ENCODE measurements at regions not wholly inside any gene's neighbourhood (a gene's known extent, or its start where the extent isn't known, plus 50 kb on each side); places are given as distances from the start of the nearest gene placed in this dataset.

GRCh38 chr13:83577183-83577582, 305.1 kb downstream of the SLITRK1 start:
- no peak for DNase-seq

DNA sequence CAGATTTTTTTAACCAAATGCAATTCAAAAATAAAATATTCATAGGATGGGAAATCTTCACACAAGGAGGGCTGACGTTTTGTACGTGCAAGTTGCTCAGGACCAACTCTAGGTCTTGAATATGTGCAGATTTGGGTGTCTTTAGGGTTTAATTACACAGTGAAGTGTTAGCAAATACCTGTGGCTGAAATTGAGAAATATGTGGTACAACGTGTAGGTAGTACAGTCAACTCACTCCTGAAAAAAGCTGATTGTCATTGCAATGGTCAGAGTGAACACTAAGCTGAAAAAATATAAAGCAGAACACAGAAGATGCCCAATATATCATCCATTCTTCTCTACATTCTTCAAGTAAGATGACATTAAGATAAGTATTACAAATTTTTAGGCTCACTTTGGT, 314.3 kb downstream of the SLITRK1 start:
- no peak for DNase-seq

GRCh38 chr13:83563499-83563898, 318.8 kb downstream of the SLITRK1 start:
- DNase-seq, result no peak

GRCh38 chr13:83557845-83558244, 324.4 kb downstream of the SLITRK1 start:
- no peak for DNase-seq

GRCh38 chr13:83549671-83550070, 332.6 kb downstream of the SLITRK1 start:
- no peak for DNase-seq

- DNase-seq, result no peak
These were observed 335.2 kb downstream of the SLITRK1 start for GRCh38 chr13:83547043-83547442.

DNA sequence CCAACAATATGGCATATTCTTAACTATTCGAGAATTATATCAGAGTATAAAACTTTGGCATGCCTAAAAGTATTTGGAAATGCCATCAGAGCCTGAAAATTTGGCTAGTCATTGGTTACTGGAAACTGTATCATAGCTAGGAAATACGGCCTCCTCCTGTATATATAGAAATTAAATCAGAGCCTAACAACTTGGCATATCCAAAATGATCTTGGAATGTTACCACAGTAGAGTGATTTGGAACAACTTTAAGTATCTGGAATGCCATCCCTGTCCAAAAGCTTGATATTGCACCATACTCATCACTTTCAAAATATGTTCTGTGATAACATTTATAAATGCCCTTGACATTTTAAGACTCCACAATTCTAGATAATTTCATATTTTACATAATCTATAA, 335.8 kb downstream of the SLITRK1 start:
- no peak for DNase-seq

DNA sequence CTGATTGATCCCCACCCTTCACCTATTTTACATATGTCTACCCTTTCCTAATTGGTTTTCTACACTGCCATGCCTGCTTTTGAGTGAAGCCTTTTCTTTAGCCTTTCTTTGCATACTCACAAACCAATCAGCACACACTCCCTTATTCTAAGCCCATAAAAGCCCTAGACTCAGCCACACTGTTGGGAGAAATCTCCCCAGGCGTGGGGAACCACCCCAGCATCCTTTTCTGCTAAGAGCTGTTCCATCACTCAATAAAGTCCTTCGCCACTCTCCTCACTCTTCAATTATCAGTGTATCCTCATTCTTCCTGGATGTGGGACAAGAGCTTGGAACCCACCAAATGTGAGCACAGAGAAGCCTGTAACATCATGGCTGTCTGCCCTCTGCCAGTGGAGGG, 343.6 kb downstream of the SLITRK1 start:
- DNase-seq, result no peak

DNA sequence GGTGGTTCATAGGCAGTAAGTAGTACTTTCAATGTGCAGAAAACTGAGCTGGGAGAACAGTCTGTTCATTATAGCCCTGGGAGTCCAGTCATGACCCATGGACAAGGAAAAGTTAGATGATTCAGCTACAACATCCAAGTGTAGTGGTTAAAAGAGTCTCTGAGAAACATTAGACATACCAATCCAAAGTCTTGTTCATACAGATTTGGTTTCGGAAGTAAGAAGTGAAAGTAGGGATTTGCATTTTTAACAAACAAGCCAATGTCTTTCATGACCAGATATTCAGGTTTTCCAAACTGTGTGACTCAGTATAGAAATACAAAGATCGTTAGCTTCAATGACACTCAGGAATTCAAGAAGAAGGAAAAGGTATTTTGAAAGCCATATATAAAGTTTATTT, 345.3 kb downstream of the SLITRK1 start:
- DNase-seq, result no peak

GRCh38 chr13:83536153-83536552, 346.1 kb downstream of the SLITRK1 start:
- no peak for DNase-seq

GRCh38 chr13:83532809-83533208, 349.5 kb downstream of the SLITRK1 start:
- no peak for DNase-seq

GRCh38 chr13:83531022-83531421, 351.3 kb downstream of the SLITRK1 start:
- DNase-seq, result no peak

DNA sequence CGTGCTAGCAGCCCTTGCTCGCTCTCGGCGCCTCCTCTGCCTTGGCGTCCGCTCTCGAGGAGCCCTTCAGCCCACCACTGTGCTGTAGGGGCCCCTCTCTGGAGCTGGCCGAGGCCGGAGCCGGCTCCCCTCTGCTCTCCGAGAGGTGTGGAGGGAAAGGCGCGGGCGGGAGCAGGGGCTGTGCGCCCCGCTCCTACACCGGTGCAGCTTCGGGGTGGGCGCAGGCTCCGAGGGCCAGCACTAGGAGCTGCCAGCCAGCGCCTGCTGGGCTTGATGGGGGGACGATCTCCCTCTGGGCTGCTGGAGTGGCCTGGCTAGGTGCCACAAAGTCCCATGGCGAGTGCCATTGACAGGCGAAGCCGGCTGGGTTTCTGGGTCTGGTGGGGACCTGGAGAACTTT, 365.5 kb downstream of the SLITRK1 start:
- DNase-seq, result no peak

- no peak for DNase-seq
These were observed 366.8 kb downstream of the SLITRK1 start for GRCh38 chr13:83515268-83516015.

GRCh38 chr13:83508771-83509301, 373.4 kb downstream of the SLITRK1 start:
- DNase-seq, result no peak

DNA sequence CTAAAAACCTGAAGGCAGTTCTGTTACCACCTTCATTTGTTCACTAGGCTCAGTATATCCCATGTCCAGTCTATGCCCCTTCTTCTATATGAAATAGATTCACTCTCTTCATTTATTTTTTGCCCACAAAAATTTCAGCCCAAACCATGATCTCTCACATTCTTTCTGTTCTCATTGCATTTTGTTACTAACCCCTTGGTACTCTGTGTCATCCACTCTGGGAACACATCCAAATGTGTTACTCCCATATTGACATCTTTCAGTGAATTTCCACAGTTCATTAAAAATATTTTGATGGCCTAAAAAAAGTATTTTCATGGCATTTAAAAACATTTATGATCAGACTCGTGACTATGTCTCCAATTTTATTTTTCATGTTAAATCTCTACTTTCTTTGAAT, 378.9 kb downstream of the SLITRK1 start:
- DNase-seq, result no peak

DNA sequence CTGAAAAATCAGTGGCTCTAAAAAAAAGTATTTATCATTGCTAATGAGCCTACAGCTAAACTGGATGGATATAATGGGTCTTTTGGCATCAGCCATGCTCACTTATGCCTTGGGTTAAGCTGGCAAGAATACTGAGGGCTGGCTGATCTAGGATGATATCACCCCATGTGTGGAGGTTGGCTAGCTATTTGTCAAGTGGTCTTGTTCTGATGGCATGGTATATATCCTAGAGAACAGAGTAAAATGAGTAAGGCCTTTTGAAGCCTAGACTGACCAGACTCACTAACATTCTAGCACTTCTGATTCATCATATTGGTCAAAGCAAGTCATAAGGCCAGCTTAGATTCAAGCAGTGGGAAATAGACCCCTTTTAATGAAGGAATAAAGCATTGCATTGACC, 383.0 kb downstream of the SLITRK1 start:
- DNase-seq, result no peak

DNA sequence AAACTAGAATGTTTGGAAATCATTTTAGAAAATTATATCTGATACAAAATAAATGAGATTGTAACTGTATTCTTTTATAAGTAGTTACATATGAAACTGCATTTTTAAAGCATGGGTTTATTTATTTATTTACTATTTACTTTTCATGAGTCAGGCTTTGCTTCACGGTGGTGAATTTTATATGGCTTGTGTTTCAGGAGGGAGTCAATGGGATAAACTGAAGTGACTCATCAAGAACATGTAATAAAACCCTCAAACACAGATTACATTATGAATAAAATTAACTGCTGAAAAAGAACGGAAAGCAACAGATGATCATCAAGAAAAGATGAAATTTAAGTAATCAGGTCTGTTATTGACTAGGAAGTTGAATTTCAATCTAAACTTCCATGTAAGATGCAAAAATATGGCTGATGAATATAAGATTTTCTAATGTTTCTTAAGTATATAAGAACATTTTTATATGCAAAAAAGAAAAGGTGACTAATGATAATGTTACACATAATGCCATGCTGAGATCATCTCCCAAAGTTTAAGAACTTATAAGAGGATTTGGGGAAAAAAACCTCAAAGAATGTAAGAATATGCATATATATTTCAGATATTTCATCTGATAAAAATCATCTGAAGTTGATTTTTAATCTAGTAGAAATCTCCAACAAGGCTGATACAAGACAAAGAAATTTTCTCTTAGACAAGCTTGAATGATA, 383.6 kb downstream of the SLITRK1 start:
- no peak for DNase-seq

- no peak for DNase-seq
These were observed 384.2 kb downstream of the SLITRK1 start for GRCh38 chr13:83498045-83498444.

DNA sequence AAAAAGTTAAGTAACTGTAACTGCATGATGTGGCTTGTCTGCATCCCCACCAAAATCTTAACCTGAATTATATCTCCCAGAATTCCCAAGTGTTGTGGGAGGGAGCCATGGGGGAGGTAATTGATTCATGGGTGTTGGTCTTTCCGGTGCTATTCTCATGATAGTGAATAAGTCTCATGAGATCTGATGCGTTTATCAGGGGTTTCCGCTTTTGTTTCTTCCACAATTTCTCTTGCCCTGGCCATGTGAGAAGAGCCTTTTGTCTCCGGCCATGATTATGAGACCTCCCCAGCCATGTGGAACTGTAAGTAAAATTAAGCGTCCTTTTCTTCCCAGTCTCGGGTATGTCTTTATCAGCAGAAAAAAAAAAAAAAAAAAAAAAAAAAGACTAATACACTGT, 385.8 kb downstream of the SLITRK1 start:
- DNase-seq, result no peak

DNA sequence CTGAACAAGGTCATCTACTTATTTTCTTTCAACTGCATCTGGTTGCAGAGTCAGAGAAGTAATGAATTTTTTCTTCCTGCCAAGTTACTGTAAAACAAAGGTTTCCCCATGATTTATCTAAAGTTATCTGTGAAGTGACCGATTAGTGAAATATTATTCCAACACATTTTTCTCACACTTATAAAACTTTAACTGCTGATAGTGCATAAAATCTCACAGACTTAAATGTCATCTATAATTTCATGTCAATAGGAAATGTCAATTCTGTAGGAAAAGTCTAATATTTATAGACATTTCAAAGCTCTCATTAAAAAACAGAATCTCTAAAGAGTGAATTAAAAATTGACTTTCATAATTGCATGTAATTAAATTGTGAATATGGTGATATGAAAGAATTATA, 397.2 kb downstream of the SLITRK1 start:
- no peak for DNase-seq

- no peak for DNase-seq
These were observed 411.3 kb downstream of the SLITRK1 start for GRCh38 chr13:83471011-83471410.

- no peak for DNase-seq
These were observed 412.0 kb downstream of the SLITRK1 start for GRCh38 chr13:83470133-83470797.

DNA sequence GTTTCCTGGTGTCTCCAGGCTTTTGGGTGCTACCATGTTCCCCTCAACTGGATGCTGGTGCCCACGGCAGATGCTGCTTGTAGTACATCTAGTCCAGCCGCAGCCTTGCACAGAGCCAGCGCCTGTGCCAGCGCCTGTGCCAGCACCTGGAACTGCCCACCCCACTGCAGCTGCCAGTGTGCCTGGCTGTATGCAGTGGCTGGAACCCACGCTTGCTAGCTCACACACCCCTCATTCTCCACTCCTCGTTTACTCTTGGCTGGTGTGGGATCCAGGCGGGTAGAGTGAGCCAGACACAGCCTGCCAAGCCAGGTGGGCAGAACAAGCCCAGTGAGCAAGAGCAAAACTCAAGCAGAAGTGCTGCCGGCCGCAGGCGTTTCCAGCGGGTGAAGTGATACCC, 428.6 kb downstream of the SLITRK1 start:
- no peak for DNase-seq
